T-cell (primary cell): ENCODE measurements at regions not wholly inside any gene's neighbourhood (a gene's known extent, or its start where the extent isn't known, plus 50 kb on each side); places are given as distances from the start of the nearest gene placed in this dataset.

Experiments used
- ATAC-seq, 4 experiments: fragments of 200-7000 bp in 3 of 4; fragments of 150-1000 bp in 1 of 4; cut with Tn5 transposase; replicated peaks in 1 of 4; 1 replicate in 3 of 4; 2 replicates in 1 of 4; pipeline ENCODE4 v1.10.0; 2021; ENCODE audit warnings: moderate library complexity in 3 of 4, mild to moderate bottlenecking in 2 of 4, moderate number of reproducible peaks in 1 of 4
- CTCF ChIA-PET, 2 donors: fragments of 300-600 bp; sonication (Branson Sonifier 250); formaldehyde crosslinking; loops; one replicate each; lab custom pipeline; 2022; ENCODE audit warnings: antibody characterized with exemption in 2 of 2; lab: Charles Lee
- POLR2A ChIA-PET, 2 donors: fragments of 300-600 bp; sonication (Branson Sonifier 250); formaldehyde crosslinking; loops; one replicate each; lab custom pipeline; 2022; ENCODE audit warnings: antibody characterized with exemption in 2 of 2; lab: Charles Lee
- DNase-seq, 35 experiments: peaks; one replicate each; pipeline versions ENCODE4 v3.0.0 to v3.0.0-alpha.2; 2013 to 2023
- H3K27ac ChIP-seq: one replicate; pipeline ENCODE4 v1.5.1; 2013; ENCODE audit warnings: low read length
- H3K27me3 ChIP-seq, 2 experiments: replicated peaks in 1 of 2; 1 replicate in 1 of 2; 2 replicates in 1 of 2; pipeline versions ENCODE4 v1.6.1 to v1.7.0; 2013; ENCODE audit warnings: low read length in 1 of 2, mixed read lengths in 1 of 2; ENCODE audit not compliant: control insufficient read depth in 2 of 2, insufficient read depth in 2 of 2; ENCODE audit errors: extremely low read depth in 1 of 2
- H3K36me3 ChIP-seq, 2 donors: 1 replicate in 1 of 2; 2 replicates in 1 of 2; pipeline versions ENCODE4 v1.6.1 to v1.7.0; 2013; ENCODE audit warnings: low read length in 1 of 2; ENCODE audit not compliant: control insufficient read depth in 2 of 2, insufficient read depth in 1 of 2; ENCODE audit errors: extremely low read depth in 1 of 2
- H3K4me1 ChIP-seq, 2 experiments: 1 replicate in 1 of 2; 2 replicates in 1 of 2; pipeline versions ENCODE4 v1.6.1 to v1.7.0; 2013; ENCODE audit warnings: low read length in 2 of 2, mixed read lengths in 1 of 2; ENCODE audit not compliant: insufficient read depth in 2 of 2, control insufficient read depth in 1 of 2; ENCODE audit errors: extremely low read depth in 1 of 2
- H3K4me3 ChIP-seq, 2 donors: 1 replicate in 1 of 2; 2 replicates in 1 of 2; pipeline versions ENCODE4 v1.5.1 to v1.7.0; 2013; ENCODE audit warnings: mild to moderate bottlenecking in 2 of 2, low read length in 1 of 2, moderate library complexity in 1 of 2; ENCODE audit not compliant: control insufficient read depth in 1 of 2; ENCODE audit errors: extremely low read depth in 1 of 2
- H3K9me3 ChIP-seq: 2 replicates; pipeline ENCODE4 v1.7.0; 2013
- H3K27ac Mint-ChIP-seq, 2 donors: one replicate each; pipeline ENCODE4 v1.8.0; 2020 to 2021; ENCODE audit warnings: mild to moderate bottlenecking in 2 of 2, mixed read lengths in 2 of 2
- H3K27me3 Mint-ChIP-seq, 2 donors: one replicate each; pipeline ENCODE4 v1.8.0; 2021 to 2022; ENCODE audit warnings: mixed read lengths in 2 of 2
- H3K36me3 Mint-ChIP-seq: one replicate; pipeline ENCODE4 v1.8.0; 2021; ENCODE audit warnings: mixed read lengths
- H3K4me1 Mint-ChIP-seq, 3 donors: one replicate each; pipeline ENCODE4 v1.8.0; 2020 to 2022; ENCODE audit warnings: mixed read lengths in 3 of 3, mild to moderate bottlenecking in 1 of 3
- H3K4me3 Mint-ChIP-seq, 3 donors: one replicate each; pipeline ENCODE4 v1.8.0; 2020 to 2022; ENCODE audit warnings: mild to moderate bottlenecking in 3 of 3, mixed read lengths in 3 of 3, moderate library complexity in 3 of 3
- H3K9me3 Mint-ChIP-seq, 3 donors: one replicate each; pipeline ENCODE4 v1.8.0; 2020 to 2022; ENCODE audit warnings: mixed read lengths in 3 of 3
- WGBS: methylation state at CpG from one replicate; pipeline ENCODE4 v1.1.5; 2013; ENCODE audit warnings: missing lambda C conversion rate; ENCODE audit not compliant: insufficient coverage; 5-methylcytosine and 5-hydroxymethylcytosine counted together

DNA sequence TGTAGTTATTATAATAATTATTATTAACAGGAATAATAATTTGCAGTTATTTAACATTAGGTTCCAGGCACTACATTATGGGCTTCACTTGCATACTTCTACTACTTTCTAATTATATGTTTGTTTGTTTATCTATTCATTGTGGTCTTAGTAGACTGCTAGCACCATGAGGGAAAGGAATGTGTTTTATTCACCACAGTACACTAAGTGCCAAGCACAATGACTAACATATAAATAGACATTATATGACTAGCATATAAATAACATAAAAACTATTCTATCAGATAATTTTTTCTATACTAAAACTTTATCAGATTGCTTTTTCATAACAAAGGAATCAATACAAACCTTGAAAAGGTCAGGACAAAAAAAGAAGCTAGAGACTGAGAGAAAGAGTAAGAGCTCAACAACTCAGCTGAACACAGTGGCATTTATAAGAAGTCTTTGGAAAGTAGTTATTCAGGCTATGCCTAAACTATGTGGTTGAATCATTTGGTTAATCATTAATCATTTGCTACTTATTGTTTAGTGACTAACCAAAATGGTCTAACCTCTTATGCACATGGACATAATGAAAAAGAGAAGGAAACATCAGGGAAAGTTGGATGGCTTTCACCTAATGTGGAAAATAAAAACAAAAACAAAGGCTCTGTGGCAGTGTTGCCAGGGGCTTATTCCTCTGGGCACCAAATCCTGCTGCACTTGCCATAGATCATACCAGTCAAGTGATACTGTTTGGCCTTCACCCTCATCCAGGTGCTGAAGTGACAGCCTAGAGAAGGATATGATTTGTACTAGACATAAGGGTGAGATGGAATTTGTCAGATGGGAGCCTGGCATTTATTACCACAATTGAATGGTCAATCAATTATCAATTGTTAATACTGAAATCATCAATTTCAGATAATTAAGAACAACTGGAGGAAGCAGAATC lies 174.9 kb downstream of the ETAA1 start:
- no peaks in the 10 kb centered on the region for H3K36me3 ChIP-seq
- DNase-seq (no peak), ATAC-seq (no peak)
- H3K4me3 ChIP-seq: no peak overlapping the region
- ChIA-PET POLR2A (interaction anchor here in 1 of 2 donors (0.6 kb wide), 1 partner anchor 48 kb away, joined by 3 read pairs; no protein-coding TSS in a partner anchor), CTCF (no interaction called here)
- Mint-ChIP-seq H3K4me3 (no peak overlapping the region), H3K27me3 (no peaks in the 10 kb centered on the region), H3K36me3 (no peaks in the 10 kb centered on the region), H3K4me1 (no peaks in the 10 kb centered on the region), H3K27ac (no peak overlapping the region), H3K9me3 (peaks cover 0 to 12% (median 6%) of the 10 kb centered on the region in 3 donors)
- H3K9me3 ChIP-seq: no peaks in the 10 kb centered on the region
- no peaks in the 10 kb centered on the region for H3K27me3 ChIP-seq
- no peaks in the 10 kb centered on the region for H3K4me1 ChIP-seq
- H3K27ac ChIP-seq: no peak overlapping the region

DNA sequence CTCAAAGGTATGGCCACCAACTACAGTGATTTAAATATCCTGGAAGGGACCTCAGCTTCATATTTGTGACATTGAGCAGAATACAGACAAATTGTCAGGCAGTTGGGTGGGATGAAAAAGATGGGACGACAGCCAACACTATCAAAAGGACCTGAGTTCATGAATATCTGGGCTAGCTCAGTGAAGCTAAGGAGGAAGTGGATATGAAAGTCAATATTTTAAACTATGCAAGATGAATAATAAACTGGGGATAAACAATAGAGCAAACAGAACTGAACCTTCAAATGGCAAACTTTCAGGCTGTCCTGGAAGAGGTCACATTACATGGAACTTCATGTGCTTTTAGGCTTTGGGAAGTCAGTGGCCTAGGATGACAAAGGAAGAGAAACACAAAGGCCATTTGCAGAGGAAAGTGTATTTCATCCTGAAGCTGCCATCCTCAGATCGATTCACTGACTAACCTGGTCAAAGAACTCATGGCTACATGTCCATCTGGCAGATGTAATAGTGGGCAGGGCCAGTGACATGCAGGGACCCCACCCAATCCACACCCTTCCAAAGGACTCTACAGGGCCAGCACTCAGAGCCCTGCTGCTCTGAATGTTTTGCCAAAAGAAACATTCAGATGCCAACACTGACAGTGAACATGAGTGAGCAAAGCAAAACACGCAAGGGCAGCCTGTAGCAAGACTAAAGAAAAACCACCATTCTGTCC lies 175.7 kb downstream of the ETAA1 start:
- Mint-ChIP-seq H3K9me3 (peaks cover 3 to 12% (median 4%) of the 10 kb centered on the region in 3 donors), H3K4me3 (no peak overlapping the region), H3K4me1 (no peaks in the 10 kb centered on the region), H3K36me3 (no peaks in the 10 kb centered on the region), H3K27ac (no peak overlapping the region), H3K27me3 (no peaks in the 10 kb centered on the region)
- H3K9me3 ChIP-seq: no peaks in the 10 kb centered on the region
- no peak for DNase-seq
- H3K27ac ChIP-seq: no peak overlapping the region
- CTCF ChIA-PET: no interaction called here
- H3K27me3 ChIP-seq: no peaks in the 10 kb centered on the region
- H3K4me1 ChIP-seq: no peaks in the 10 kb centered on the region
- POLR2A ChIA-PET: no interaction called here
- H3K4me3 ChIP-seq: no peak overlapping the region
- no peak for ATAC-seq
- WGBS: 51% methylated on average over 3 of the region's 3 CpGs
- H3K36me3 ChIP-seq: no peaks in the 10 kb centered on the region

- Histone ChIP-seq H3K27me3 (no peaks in the 10 kb centered on the region), H3K36me3 (no peaks in the 10 kb centered on the region), H3K4me1 (no peaks in the 10 kb centered on the region), H3K4me3 (no peak overlapping the region), H3K9me3 (no peaks in the 10 kb centered on the region), H3K27ac (no peak overlapping the region)
- WGBS: no CpG with 5 or more reads among the region's 2 CpGs
- Mint-ChIP-seq H3K4me3 (no peak overlapping the region), H3K27me3 (no peaks in the 10 kb centered on the region), H3K4me1 (no peaks in the 10 kb centered on the region), H3K27ac (no peak overlapping the region), H3K36me3 (no peaks in the 10 kb centered on the region), H3K9me3 (peaks cover 5 to 15% (median 6%) of the 10 kb centered on the region in 3 donors)
- CTCF ChIA-PET: no interaction called here
- POLR2A ChIA-PET: no interaction called here
- DNase-seq (no peak), ATAC-seq (no peak)
These were observed 177.1 kb downstream of the ETAA1 start for GRCh38 chr2:67574230-67574629.

- H3K36me3 ChIP-seq: no peaks in the 10 kb centered on the region
- no peak for ATAC-seq
- CTCF ChIA-PET: no interaction called here
- Mint-ChIP-seq H3K27ac (no peak overlapping the region), H3K36me3 (no peaks in the 10 kb centered on the region), H3K27me3 (no peaks in the 10 kb centered on the region), H3K4me3 (no peak overlapping the region), H3K9me3 (peaks cover 5 to 15% (median 6%) of the 10 kb centered on the region in 3 donors), H3K4me1 (no peaks in the 10 kb centered on the region)
- POLR2A ChIA-PET: no interaction called here
- no peaks in the 10 kb centered on the region for H3K9me3 ChIP-seq
- H3K4me1 ChIP-seq: no peaks in the 10 kb centered on the region
- 68% methylated on average over 2 of the region's 2 CpGs for WGBS
- H3K27ac ChIP-seq: no peak overlapping the region
- H3K4me3 ChIP-seq: no peak overlapping the region
- no peaks in the 10 kb centered on the region for H3K27me3 ChIP-seq
- DNase-seq: no peak
These were observed 179.1 kb downstream of the ETAA1 start for GRCh38 chr2:67576226-67576625.

GRCh38 chr2:67576991-67577390 lies 179.9 kb downstream of the ETAA1 start:
- Histone ChIP-seq H3K4me1 (no peaks in the 10 kb centered on the region), H3K27ac (no peak overlapping the region), H3K27me3 (no peaks in the 10 kb centered on the region), H3K4me3 (no peak overlapping the region), H3K9me3 (no peaks in the 10 kb centered on the region), H3K36me3 (no peaks in the 10 kb centered on the region)
- CTCF ChIA-PET: no interaction called here
- Mint-ChIP-seq H3K36me3 (no peaks in the 10 kb centered on the region), H3K27me3 (no peaks in the 10 kb centered on the region), H3K4me3 (no peak overlapping the region), H3K9me3 (peaks cover 7 to 15% (median 9%) of the 10 kb centered on the region in 3 donors), H3K4me1 (no peaks in the 10 kb centered on the region), H3K27ac (no peak overlapping the region)
- ATAC-seq (no peak), DNase-seq (no peak)
- no CpG with 5 or more reads among the region's 4 CpGs for WGBS
- POLR2A ChIA-PET: no interaction called here

DNA sequence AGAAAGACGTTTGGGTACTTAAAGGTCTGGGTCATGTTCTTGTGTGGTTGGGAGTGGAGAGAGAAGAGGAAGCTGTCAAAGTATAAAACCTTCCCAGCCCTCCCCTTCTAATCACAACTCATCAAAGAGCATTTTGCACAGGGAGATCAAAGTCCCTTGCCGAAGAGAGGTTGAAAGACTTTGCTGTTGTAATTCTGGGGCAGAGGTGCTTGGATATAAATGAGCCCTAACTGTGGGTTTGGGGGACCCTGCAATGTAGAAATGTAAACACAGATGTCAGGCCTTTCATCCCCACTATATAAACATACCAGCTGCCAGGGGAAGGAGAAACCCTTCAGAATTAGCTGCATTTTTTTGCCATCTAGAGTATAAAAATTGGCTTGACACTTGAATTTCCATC lies 182.1 kb downstream of the ETAA1 start:
- ChIA-PET POLR2A (no interaction called here), CTCF (no interaction called here)
- H3K27me3 ChIP-seq: no peaks in the 10 kb centered on the region
- H3K9me3 Mint-ChIP-seq: peaks cover 7 to 20% (median 18%) of the 10 kb centered on the region in 3 donors
- DNase-seq (no peak), ATAC-seq (no peak)
- H3K4me3 ChIP-seq: no peak overlapping the region
- H3K4me1 ChIP-seq: no peaks in the 10 kb centered on the region
- no peaks in the 10 kb centered on the region for H3K36me3 ChIP-seq
- no peaks in the 10 kb centered on the region for H3K27me3 Mint-ChIP-seq
- H3K4me1 Mint-ChIP-seq: no peaks in the 10 kb centered on the region
- no CpG with 5 or more reads among the region's 2 CpGs for WGBS
- no peak overlapping the region for H3K27ac ChIP-seq
- H3K4me3 Mint-ChIP-seq: no peak overlapping the region
- peaks cover 3% of the 10 kb centered on the region for H3K9me3 ChIP-seq
- H3K36me3 Mint-ChIP-seq: no peaks in the 10 kb centered on the region
- H3K27ac Mint-ChIP-seq: no peak overlapping the region
